OCI-LY3 (cell line): ENCODE measurements at regions not wholly inside any gene's neighbourhood (a gene's known extent, or its start where the extent isn't known, plus 50 kb on each side); places are given as distances from the start of the nearest gene placed in this dataset.

Source experiments
- EZH2phosphoT487 ChIP-seq: fragments of 200-600 bp; shearing (Covaris generic); IDR thresholded peaks from 2 replicates; pipeline ENCODE4 v1.6.1; 2018; ENCODE audit warnings: antibody characterized with exemption, mixed run types, low read depth
- TF ChIP-seq, protein P1 (sequence below): fragments of 200-600, 300-600 bp; sonication (generic); IDR thresholded peaks from 2 replicates; pipeline ENCODE4 v1.5.1; 2014; ENCODE audit warnings: antibody characterized with exemption, low read length, low read depth

DNA sequence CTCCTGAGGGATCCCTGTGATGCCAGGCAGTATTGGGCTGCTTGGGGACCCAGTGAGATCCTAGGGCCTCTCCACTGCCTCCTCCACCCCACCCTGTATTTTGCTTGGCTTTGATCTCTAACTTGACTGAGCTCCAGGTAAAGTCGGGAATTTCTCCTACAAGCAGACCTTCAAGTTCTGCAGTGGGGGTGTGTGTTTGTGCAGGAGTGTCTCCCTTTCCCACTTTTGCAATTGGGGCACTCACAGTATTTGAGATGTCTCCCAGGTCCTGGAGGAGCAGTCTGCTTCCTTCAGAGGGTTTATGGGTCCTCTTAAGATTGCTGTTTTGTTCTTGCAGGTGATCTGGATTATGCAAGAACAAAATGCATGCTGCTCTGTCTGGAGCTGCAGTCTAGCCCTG, 68.9 kb downstream of the ALG10B start:
- TF ChIP-seq, protein P1, sequence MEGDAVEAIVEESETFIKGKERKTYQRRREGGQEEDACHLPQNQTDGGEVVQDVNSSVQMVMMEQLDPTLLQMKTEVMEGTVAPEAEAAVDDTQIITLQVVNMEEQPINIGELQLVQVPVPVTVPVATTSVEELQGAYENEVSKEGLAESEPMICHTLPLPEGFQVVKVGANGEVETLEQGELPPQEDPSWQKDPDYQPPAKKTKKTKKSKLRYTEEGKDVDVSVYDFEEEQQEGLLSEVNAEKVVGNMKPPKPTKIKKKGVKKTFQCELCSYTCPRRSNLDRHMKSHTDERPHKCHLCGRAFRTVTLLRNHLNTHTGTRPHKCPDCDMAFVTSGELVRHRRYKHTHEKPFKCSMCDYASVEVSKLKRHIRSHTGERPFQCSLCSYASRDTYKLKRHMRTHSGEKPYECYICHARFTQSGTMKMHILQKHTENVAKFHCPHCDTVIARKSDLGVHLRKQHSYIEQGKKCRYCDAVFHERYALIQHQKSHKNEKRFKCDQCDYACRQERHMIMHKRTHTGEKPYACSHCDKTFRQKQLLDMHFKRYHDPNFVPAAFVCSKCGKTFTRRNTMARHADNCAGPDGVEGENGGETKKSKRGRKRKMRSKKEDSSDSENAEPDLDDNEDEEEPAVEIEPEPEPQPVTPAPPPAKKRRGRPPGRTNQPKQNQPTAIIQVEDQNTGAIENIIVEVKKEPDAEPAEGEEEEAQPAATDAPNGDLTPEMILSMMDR: no peak
- no peak for TF ChIP-seq EZH2phosphoT487
